Left lung (tissue), 4 donors: ENCODE measurements at regions not wholly inside any gene's neighbourhood (a gene's known extent, or its start where the extent isn't known, plus 50 kb on each side); places are given as distances from the start of the nearest gene placed in this dataset.

Experiments used
- ATAC-seq: fragments of 200-7000 bp; cut with Tn5 transposase; one replicate; pipeline ENCODE4 v1.9.1; 2020; ENCODE audit warnings: moderate library complexity
- DNase-seq, 4 donors: peaks; one replicate each; pipeline ENCODE4 v3.0.0-alpha.2; 2013 to 2020
- H3K27ac ChIP-seq, 2 donors: fragments of 200-600 bp; sonication (generic) in 1 of 2; one replicate each; pipeline versions ENCODE4 v1.5.0 to v1.8.0; 2020 to 2021
- H3K27me3 ChIP-seq, 2 donors: fragments of 200-600 bp; sonication (generic) in 1 of 2; one replicate each; pipeline versions ENCODE4 v1.5.0 to v1.8.0; 2020 to 2021
- H3K36me3 ChIP-seq, 2 donors: fragments of 200-600 bp; sonication (generic) in 1 of 2; one replicate each; pipeline versions ENCODE4 v1.5.0 to v1.8.0; 2020 to 2021
- H3K4me1 ChIP-seq, 2 donors: fragments of 200-600 bp; one replicate each; pipeline ENCODE4 v1.8.0; 2021
- H3K4me3 ChIP-seq, 2 donors: fragments of 200-600 bp; sonication (generic) in 1 of 2; one replicate each; pipeline versions ENCODE4 v1.5.0 to v1.8.0; 2020 to 2021; ENCODE audit warnings: mild to moderate bottlenecking in 1 of 2
- H3K9me3 ChIP-seq, 2 donors: fragments of 200-600 bp; sonication (generic) in 1 of 2; one replicate each; pipeline versions ENCODE4 v1.5.0 to v1.8.0; 2020 to 2021
- CTCF ChIP-seq, 2 donors: fragments of 200-600 bp; sonication (generic) in 1 of 2; IDR thresholded peaks; one replicate each; pipeline versions ENCODE4 v1.5.0 to v1.8.0; 2021; ENCODE audit warnings: antibody characterized with exemption in 2 of 2
- intact Hi-C, 2 donors: fragments of 100-400 bp; cut with DNase I; formaldehyde crosslinking; loops; one replicate each; pipeline versions ENCODE4 v1.11.2 to v1.14.2; 2022
- donor health status: DM: no; HTN: yes; CAD: no.
- donor health status: DM: no; HTN: no; CAD: no.

- Histone ChIP-seq H3K4me3 (no peak overlapping the region), H3K9me3 (no peaks in the 10 kb centered on the region), H3K27ac (no peak overlapping the region), H3K36me3 (no peaks in the 10 kb centered on the region), H3K4me1 (peaks cover 0 to 15% of the 10 kb centered on the region in 2 donors), H3K27me3 (peaks cover 0 to 9% of the 10 kb centered on the region in 2 donors)
- DNase-seq = no peak
- intact Hi-C loops = no loop called here
- TF ChIP-seq CTCF (IDR thresholded peaks at IDR 0.05) = no peak
- no peak for ATAC-seq
Observed at GRCh38 chr2:7424481-7424880, 507.3 kb downstream of the RNF144A start.

- peak; percentile 58 to 71 for TF ChIP-seq CTCF (IDR thresholded peaks at IDR 0.05)
- ATAC-seq (peak; percentile 56), DNase-seq (peak in 2 of 4 donors; percentile 55 to 70)
- Histone ChIP-seq H3K4me3 (no peak overlapping the region), H3K27me3 (peaks cover 0 to 20% of the 10 kb centered on the region in 2 donors), H3K4me1 (peaks cover 0 to 40% of the 10 kb centered on the region in 2 donors), H3K9me3 (no peaks in the 10 kb centered on the region), H3K27ac (no peak overlapping the region), H3K36me3 (no peaks in the 10 kb centered on the region)
- intact Hi-C loops = no loop called here
Observed at GRCh38 chr2:7427293-7428060, 510.3 kb downstream of the RNF144A start.

DNA sequence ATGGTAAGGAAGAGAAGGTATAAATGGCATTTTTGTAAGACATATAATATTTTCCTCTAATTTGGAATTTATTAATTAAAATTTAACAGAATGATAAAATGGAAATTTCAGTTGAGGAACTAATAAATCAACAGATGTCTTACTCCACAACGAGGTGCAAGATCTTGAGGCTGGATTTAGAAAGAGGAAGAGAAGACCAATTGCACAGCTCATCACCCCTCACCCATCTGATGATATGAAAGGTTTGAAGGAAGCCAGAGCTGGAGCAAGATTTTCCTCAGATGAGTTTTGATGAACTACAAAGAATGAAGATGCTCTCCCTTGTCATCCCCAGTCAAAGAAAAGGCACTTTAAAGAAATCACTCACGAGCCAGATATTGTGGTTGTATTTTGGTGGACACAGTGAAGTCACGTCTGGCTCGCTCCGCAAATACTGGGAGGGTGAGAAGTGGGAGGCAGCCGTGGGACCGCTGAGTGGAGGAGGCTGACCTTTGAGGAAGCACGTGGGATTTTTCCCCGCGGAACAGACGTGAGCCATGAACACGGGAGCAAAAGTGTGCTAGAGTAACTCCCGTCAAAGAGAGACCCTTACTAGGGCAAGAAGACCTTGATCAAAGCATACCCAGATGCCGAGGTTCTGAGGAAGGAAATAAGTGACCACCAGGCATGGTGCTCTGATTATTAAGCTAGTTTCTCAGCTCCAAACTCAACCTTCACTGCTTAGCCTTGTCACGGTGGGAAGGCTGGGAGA is 511.4 kb downstream of the RNF144A start:
- ATAC-seq = no peak
- H3K27me3 ChIP-seq = peaks cover 0 to 20% of the 10 kb centered on the region in 2 donors
- H3K9me3 ChIP-seq = peaks cover 0 to 4% of the 10 kb centered on the region in 2 donors
- no peak overlapping the region for H3K4me3 ChIP-seq
- H3K27ac ChIP-seq = no peak overlapping the region
- intact Hi-C loops = no loop called here
- peak in 1 of 4 donors; percentile 42 for DNase-seq
- H3K4me1 ChIP-seq = peaks cover 0 to 40% of the 10 kb centered on the region in 2 donors
- no peaks in the 10 kb centered on the region for H3K36me3 ChIP-seq
- TF ChIP-seq CTCF (IDR thresholded peaks at IDR 0.05) = no peak

DNA sequence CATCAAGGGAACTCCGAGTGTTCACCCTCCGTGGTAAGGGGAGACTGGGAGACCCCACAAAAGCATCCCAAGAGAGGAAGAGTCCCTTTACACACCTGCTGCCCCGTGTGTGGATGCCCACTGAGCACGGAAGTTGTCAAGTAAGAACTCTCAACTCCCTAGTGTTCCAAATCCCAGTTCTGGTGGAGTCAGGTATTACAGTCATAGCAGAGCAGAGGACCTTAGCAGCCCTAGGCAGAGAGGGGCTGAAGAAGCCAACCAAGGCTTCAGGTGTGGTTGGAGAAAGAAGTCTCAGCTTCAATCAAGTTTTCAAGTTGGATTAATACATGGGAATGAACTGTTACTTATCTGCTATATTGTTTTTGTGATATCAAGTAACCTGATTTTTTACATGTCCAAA is 512.5 kb downstream of the RNF144A start:
- DNase-seq (no peak), ATAC-seq (no peak)
- Histone ChIP-seq H3K36me3 (no peaks in the 10 kb centered on the region), H3K27me3 (peaks cover 0 to 20% of the 10 kb centered on the region in 2 donors), H3K4me1 (peaks cover 0 to 40% of the 10 kb centered on the region in 2 donors), H3K9me3 (peaks cover 0 to 4% of the 10 kb centered on the region in 2 donors), H3K4me3 (no peak overlapping the region), H3K27ac (no peak overlapping the region)
- TF ChIP-seq CTCF (IDR thresholded peaks at IDR 0.05) = no peak
- intact Hi-C loops = loop anchor here in 1 of 2 donors (10.0 kb wide), 1 partner anchor 1255 kb away; the partner anchor contains the start of gene ID2

- intact Hi-C loops = loop anchor here in 1 of 2 donors (10.0 kb wide), 1 partner anchor 1254 kb away; the partner anchor contains the start of gene ID2
- DNase-seq (peak in 1 of 4 donors; percentile 9), ATAC-seq (no peak)
- Histone ChIP-seq H3K27ac (peak overlapping the region in 1 of 2 donors; percentile 59), H3K36me3 (no peaks in the 10 kb centered on the region), H3K4me3 (peak overlapping the region in 1 of 2 donors; percentile 39), H3K27me3 (peaks cover 0 to 20% of the 10 kb centered on the region in 2 donors), H3K9me3 (peaks cover 0 to 4% of the 10 kb centered on the region in 2 donors), H3K4me1 (peaks cover 0 to 40% of the 10 kb centered on the region in 2 donors)
- no peak for TF ChIP-seq CTCF (IDR thresholded peaks at IDR 0.05)
Observed at GRCh38 chr2:7430421-7430868, 513.2 kb downstream of the RNF144A start.
